ENCODE measurements at regions not wholly inside any gene's neighbourhood (a gene's known extent, or its start where the extent isn't known, plus 50 kb on each side); places are given as distances from the start of the nearest gene placed in this dataset.
A peak's percentile ranks its signal among the peaks of the same experiment; 100 is the strongest.

GRCh38 chr12:24223926-24224325 is 274.5 kb upstream of the SOX5 start:
- ChIA-PET CTCF (interaction anchor here (0.8 to 0.9 kb wide), 2 partner anchors 15 to 18 kb away, joined by 3 read pairs; no protein-coding TSS in a partner anchor), POLR2A (interaction anchor here (0.6 kb wide), 2 partner anchors 45 to 395 kb away, joined by 3 to 4 read pairs; no protein-coding TSS in a partner anchor)
- no peak for DNase-seq
- H3K4me3 ChIP-seq (ENCODE audit: control insufficient read depth in 1 of 7, extremely low read depth in 1 of 7, insufficient read depth in 4 of 7, low read depth in 2 of 7, low read length in 6 of 7), result no peak overlapping the region
- H3K36me3 ChIP-seq (ENCODE audit: control insufficient read depth in 4 of 4, insufficient read depth in 4 of 4, low read length in 3 of 4), result no peaks in the 10 kb centered on the region
- H3K4me1 ChIP-seq (ENCODE audit: control extremely low read depth in 1 of 4, control insufficient read depth in 4 of 4, insufficient read depth in 4 of 4, low read length in 3 of 4), result peaks cover 8 to 27% (median 19%) of the 10 kb centered on the region in 4 experiments
- no peak overlapping the region for H3K27ac ChIP-seq (ENCODE audit: insufficient read depth in 1 of 2, low read depth in 1 of 2, low read length in 2 of 2, poor library complexity in 1 of 2, severe bottlenecking in 2 of 2)
- no peaks in the 10 kb centered on the region for H3K9me3 ChIP-seq (ENCODE audit: control extremely low read depth in 1 of 5, control insufficient read depth in 4 of 5, insufficient read depth in 2 of 5, low read depth in 1 of 5, low read length in 4 of 5)
- H3K27me3 ChIP-seq (replicated peaks in 2 of 5; ENCODE audit: control insufficient read depth in 4 of 5, insufficient read depth in 5 of 5, low read length in 4 of 5), result no peaks in the 10 kb centered on the region
- 100% methylated on average over 8 of the region's 9 CpGs for WGBS (ENCODE audit: insufficient coverage)

- Histone ChIP-seq H3K9me3 (ENCODE audit: control extremely low read depth in 1 of 5, control insufficient read depth in 4 of 5, insufficient read depth in 2 of 5, low read depth in 1 of 5, low read length in 4 of 5) (no peaks in the 10 kb centered on the region), H3K4me3 (ENCODE audit: control insufficient read depth in 1 of 7, extremely low read depth in 1 of 7, insufficient read depth in 4 of 7, low read depth in 2 of 7, low read length in 6 of 7) (no peak overlapping the region), H3K36me3 (ENCODE audit: control insufficient read depth in 4 of 4, insufficient read depth in 4 of 4, low read length in 3 of 4) (no peaks in the 10 kb centered on the region), H3K4me1 (ENCODE audit: control extremely low read depth in 1 of 4, control insufficient read depth in 4 of 4, insufficient read depth in 4 of 4, low read length in 3 of 4) (peaks cover 6 to 23% (median 16%) of the 10 kb centered on the region in 4 experiments), H3K27me3 (replicated peaks in 2 of 5; ENCODE audit: control insufficient read depth in 4 of 5, insufficient read depth in 5 of 5, low read length in 4 of 5) (no peaks in the 10 kb centered on the region), H3K27ac (ENCODE audit: insufficient read depth in 1 of 2, low read depth in 1 of 2, low read length in 2 of 2, poor library complexity in 1 of 2, severe bottlenecking in 2 of 2) (no peak overlapping the region)
- CTCF ChIA-PET, result interaction anchor here (0.9 kb wide), 1 partner anchor 63 kb away, joined by 3 read pairs; no protein-coding TSS in a partner anchor
- WGBS (ENCODE audit: insufficient coverage), result no CpG with 5 or more reads among the region's 1 CpG
- peak in 2 of 3 donors; percentile 63 to 69 for DNase-seq
- POLR2A ChIA-PET, result no interaction called here
Observed at GRCh38 chr12:24222968-24223367, 273.5 kb upstream of the SOX5 start.

- no CpG with 5 or more reads among the region's 2 CpGs for WGBS (ENCODE audit: insufficient coverage)
- no peak for DNase-seq
- Histone ChIP-seq H3K27me3 (replicated peaks in 2 of 5; ENCODE audit: control insufficient read depth in 4 of 5, insufficient read depth in 5 of 5, low read length in 4 of 5) (no peaks in the 10 kb centered on the region), H3K27ac (ENCODE audit: insufficient read depth in 1 of 2, low read depth in 1 of 2, low read length in 2 of 2, poor library complexity in 1 of 2, severe bottlenecking in 2 of 2) (no peak overlapping the region), H3K36me3 (ENCODE audit: control insufficient read depth in 4 of 4, insufficient read depth in 4 of 4, low read length in 3 of 4) (no peaks in the 10 kb centered on the region), H3K4me3 (ENCODE audit: control insufficient read depth in 1 of 7, extremely low read depth in 1 of 7, insufficient read depth in 4 of 7, low read depth in 2 of 7, low read length in 6 of 7) (no peak overlapping the region), H3K4me1 (ENCODE audit: control extremely low read depth in 1 of 4, control insufficient read depth in 4 of 4, insufficient read depth in 4 of 4, low read length in 3 of 4) (no peaks in the 10 kb centered on the region), H3K9me3 (ENCODE audit: control extremely low read depth in 1 of 5, control insufficient read depth in 4 of 5, insufficient read depth in 2 of 5, low read depth in 1 of 5, low read length in 4 of 5) (no peaks in the 10 kb centered on the region)
- ChIA-PET CTCF (interaction anchor here (1.0 to 1.4 kb wide), 2 partner anchors 23 to 29 kb away, joined by 3 read pairs; no protein-coding TSS in a partner anchor), POLR2A (interaction anchor here (0.6 kb wide), 1 partner anchor 19 kb away, joined by 4 read pairs; no protein-coding TSS in a partner anchor)
Observed at GRCh38 chr12:24212496-24212895, 263.0 kb upstream of the SOX5 start.

- POLR2A ChIA-PET, result no interaction called here
- 100% methylated on average over 2 of the region's 2 CpGs for WGBS (ENCODE audit: insufficient coverage)
- peaks cover 0 to 7% (median 0%) of the 10 kb centered on the region in 5 experiments for H3K9me3 ChIP-seq (ENCODE audit: control extremely low read depth in 1 of 5, control insufficient read depth in 4 of 5, insufficient read depth in 2 of 5, low read depth in 1 of 5, low read length in 4 of 5)
- DNase-seq, result no peak
- no peaks in the 10 kb centered on the region for H3K4me1 ChIP-seq (ENCODE audit: control extremely low read depth in 1 of 4, control insufficient read depth in 4 of 4, insufficient read depth in 4 of 4, low read length in 3 of 4)
- H3K36me3 ChIP-seq (ENCODE audit: control insufficient read depth in 4 of 4, insufficient read depth in 4 of 4, low read length in 3 of 4), result no peaks in the 10 kb centered on the region
- H3K4me3 ChIP-seq (ENCODE audit: control insufficient read depth in 1 of 7, extremely low read depth in 1 of 7, insufficient read depth in 4 of 7, low read depth in 2 of 7, low read length in 6 of 7), result no peak overlapping the region
- no peaks in the 10 kb centered on the region for H3K27me3 ChIP-seq (replicated peaks in 2 of 5; ENCODE audit: control insufficient read depth in 4 of 5, insufficient read depth in 5 of 5, low read length in 4 of 5)
- CTCF ChIA-PET, result no interaction called here
- no peak overlapping the region for H3K27ac ChIP-seq (ENCODE audit: insufficient read depth in 1 of 2, low read depth in 1 of 2, low read length in 2 of 2, poor library complexity in 1 of 2, severe bottlenecking in 2 of 2)
Observed at GRCh38 chr12:24206621-24207020, 257.2 kb upstream of the SOX5 start.

- WGBS (ENCODE audit: insufficient coverage), result 91% methylated on average over 3 of the region's 3 CpGs
- Histone ChIP-seq H3K27ac (ENCODE audit: insufficient read depth in 1 of 2, low read depth in 1 of 2, low read length in 2 of 2, poor library complexity in 1 of 2, severe bottlenecking in 2 of 2) (no peak overlapping the region), H3K36me3 (ENCODE audit: control insufficient read depth in 4 of 4, insufficient read depth in 4 of 4, low read length in 3 of 4) (no peaks in the 10 kb centered on the region), H3K27me3 (replicated peaks in 2 of 5; ENCODE audit: control insufficient read depth in 4 of 5, insufficient read depth in 5 of 5, low read length in 4 of 5) (no peaks in the 10 kb centered on the region), H3K4me1 (ENCODE audit: control extremely low read depth in 1 of 4, control insufficient read depth in 4 of 4, insufficient read depth in 4 of 4, low read length in 3 of 4) (peaks cover 0 to 2% (median 0%) of the 10 kb centered on the region in 4 experiments), H3K9me3 (ENCODE audit: control extremely low read depth in 1 of 5, control insufficient read depth in 4 of 5, insufficient read depth in 2 of 5, low read depth in 1 of 5, low read length in 4 of 5) (peaks cover 0 to 7% (median 0%) of the 10 kb centered on the region in 5 experiments), H3K4me3 (ENCODE audit: control insufficient read depth in 1 of 7, extremely low read depth in 1 of 7, insufficient read depth in 4 of 7, low read depth in 2 of 7, low read length in 6 of 7) (no peak overlapping the region)
- DNase-seq, result no peak
- CTCF ChIA-PET, result no interaction called here
- POLR2A ChIA-PET, result no interaction called here
Observed at GRCh38 chr12:24201258-24201970, 251.9 kb upstream of the SOX5 start.

- CTCF ChIA-PET, result no interaction called here
- POLR2A ChIA-PET, result no interaction called here
- Histone ChIP-seq H3K36me3 (ENCODE audit: control insufficient read depth in 4 of 4, insufficient read depth in 4 of 4, low read length in 3 of 4) (no peaks in the 10 kb centered on the region), H3K9me3 (ENCODE audit: control extremely low read depth in 1 of 5, control insufficient read depth in 4 of 5, insufficient read depth in 2 of 5, low read depth in 1 of 5, low read length in 4 of 5) (peaks cover 0 to 7% (median 0%) of the 10 kb centered on the region in 5 experiments), H3K4me1 (ENCODE audit: control extremely low read depth in 1 of 4, control insufficient read depth in 4 of 4, insufficient read depth in 4 of 4, low read length in 3 of 4) (peaks cover 0 to 2% (median 0%) of the 10 kb centered on the region in 4 experiments), H3K27ac (ENCODE audit: insufficient read depth in 1 of 2, low read depth in 1 of 2, low read length in 2 of 2, poor library complexity in 1 of 2, severe bottlenecking in 2 of 2) (no peak overlapping the region), H3K4me3 (ENCODE audit: control insufficient read depth in 1 of 7, extremely low read depth in 1 of 7, insufficient read depth in 4 of 7, low read depth in 2 of 7, low read length in 6 of 7) (no peak overlapping the region), H3K27me3 (replicated peaks in 2 of 5; ENCODE audit: control insufficient read depth in 4 of 5, insufficient read depth in 5 of 5, low read length in 4 of 5) (no peaks in the 10 kb centered on the region)
- DNase-seq, result no peak
Observed at GRCh38 chr12:24200010-24200409, 250.5 kb upstream of the SOX5 start.

GRCh38 chr12:24198936-24199671 is 249.6 kb upstream of the SOX5 start:
- Histone ChIP-seq H3K4me3 (ENCODE audit: control insufficient read depth in 1 of 7, extremely low read depth in 1 of 7, insufficient read depth in 4 of 7, low read depth in 2 of 7, low read length in 6 of 7) (no peak overlapping the region), H3K9me3 (ENCODE audit: control extremely low read depth in 1 of 5, control insufficient read depth in 4 of 5, insufficient read depth in 2 of 5, low read depth in 1 of 5, low read length in 4 of 5) (peaks cover 0 to 7% (median 0%) of the 10 kb centered on the region in 5 experiments), H3K27ac (ENCODE audit: insufficient read depth in 1 of 2, low read depth in 1 of 2, low read length in 2 of 2, poor library complexity in 1 of 2, severe bottlenecking in 2 of 2) (no peak overlapping the region), H3K36me3 (ENCODE audit: control insufficient read depth in 4 of 4, insufficient read depth in 4 of 4, low read length in 3 of 4) (no peaks in the 10 kb centered on the region), H3K4me1 (ENCODE audit: control extremely low read depth in 1 of 4, control insufficient read depth in 4 of 4, insufficient read depth in 4 of 4, low read length in 3 of 4) (peaks cover 0 to 2% (median 0%) of the 10 kb centered on the region in 4 experiments), H3K27me3 (replicated peaks in 2 of 5; ENCODE audit: control insufficient read depth in 4 of 5, insufficient read depth in 5 of 5, low read length in 4 of 5) (no peaks in the 10 kb centered on the region)
- DNase-seq, result no peak
- ChIA-PET POLR2A (no interaction called here), CTCF (no interaction called here)
- WGBS (ENCODE audit: insufficient coverage), result 99% methylated on average over 10 of the region's 11 CpGs
